Right lung (tissue), 2 donors: ENCODE measurements at regions not wholly inside any gene's neighbourhood (a gene's known extent, or its start where the extent isn't known, plus 50 kb on each side); places are given as distances from the start of the nearest gene placed in this dataset.
"Not testable (repeated sequence)": the region's sequence is repeated elsewhere in the genome, so short reads cannot be mapped to it uniquely, and the experiment has no call there.

Source experiments
- DNase-seq, 2 donors: peaks; one replicate each; pipeline ENCODE4 v3.0.0-alpha.2; 2013

DNA sequence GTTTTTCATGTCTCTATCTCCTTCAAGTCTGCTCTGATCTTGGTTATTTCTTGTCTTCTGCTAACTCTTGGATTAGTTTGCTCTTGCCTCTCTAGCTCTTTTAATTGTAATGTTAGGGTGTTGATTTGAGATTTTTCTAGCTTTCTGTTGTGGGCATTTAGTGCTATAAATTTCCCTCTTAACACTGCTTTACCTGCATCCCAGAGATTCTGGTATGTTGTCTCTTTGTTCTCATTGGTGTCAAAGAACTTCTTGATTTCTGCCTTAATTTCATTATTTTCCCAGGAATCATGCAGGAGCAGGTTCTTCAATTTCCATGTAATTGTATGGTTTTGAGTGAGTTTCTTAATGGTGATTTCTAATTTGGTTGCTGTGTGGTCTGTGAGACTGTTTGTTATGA, 128.5 kb upstream of the ZNF267 start:
- DNase-seq: not testable (repeated sequence)

DNA sequence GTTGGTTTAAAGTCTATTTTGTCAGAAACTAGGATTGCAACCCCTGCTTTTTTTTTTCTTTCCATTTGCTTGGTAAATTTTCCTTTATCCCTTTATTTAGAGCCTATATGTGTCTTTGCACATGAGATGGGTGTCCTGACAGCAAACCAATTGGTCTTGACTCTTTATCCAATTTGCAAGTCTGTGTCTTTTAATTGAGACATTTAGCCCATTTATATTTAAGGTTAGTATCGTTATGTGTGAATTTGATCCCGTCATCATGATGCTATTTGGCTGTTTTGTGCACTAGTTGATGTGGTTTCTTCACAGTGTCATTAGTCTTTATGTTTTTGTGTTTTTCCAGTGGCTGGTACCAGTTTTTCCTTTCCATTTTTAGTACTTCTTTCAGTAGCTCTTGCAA, 127.7 kb upstream of the ZNF267 start:
- DNase-seq: no peak

DNA sequence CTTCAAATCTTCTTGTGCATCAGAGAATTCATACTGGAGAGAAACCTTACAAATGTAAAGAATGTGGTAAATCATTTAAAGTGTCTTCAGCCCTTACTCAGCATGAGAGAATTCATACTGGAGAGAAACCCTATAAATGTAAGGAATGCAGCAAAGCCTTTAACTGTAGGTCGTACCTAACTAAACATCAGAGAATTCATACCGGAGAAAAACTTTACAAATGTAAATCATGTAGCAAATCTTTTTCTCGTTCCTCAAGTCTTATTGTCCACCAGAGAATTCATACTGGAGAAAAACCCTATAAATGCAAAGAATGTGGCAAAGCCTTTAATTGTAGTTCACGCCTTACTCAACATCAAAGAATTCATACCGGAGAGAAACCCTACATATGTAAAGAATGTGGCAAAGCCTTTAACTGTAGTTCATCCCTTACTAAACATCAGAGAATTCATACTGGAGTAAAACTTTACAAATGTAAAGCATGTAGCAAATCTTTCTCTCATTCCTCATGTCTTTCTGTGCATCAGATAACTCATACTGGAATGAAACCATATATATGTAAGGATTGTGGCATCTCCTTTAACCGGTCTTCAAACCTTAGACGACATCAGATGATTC, 118.5 kb upstream of the ZNF267 start:
- no peak for DNase-seq

DNA sequence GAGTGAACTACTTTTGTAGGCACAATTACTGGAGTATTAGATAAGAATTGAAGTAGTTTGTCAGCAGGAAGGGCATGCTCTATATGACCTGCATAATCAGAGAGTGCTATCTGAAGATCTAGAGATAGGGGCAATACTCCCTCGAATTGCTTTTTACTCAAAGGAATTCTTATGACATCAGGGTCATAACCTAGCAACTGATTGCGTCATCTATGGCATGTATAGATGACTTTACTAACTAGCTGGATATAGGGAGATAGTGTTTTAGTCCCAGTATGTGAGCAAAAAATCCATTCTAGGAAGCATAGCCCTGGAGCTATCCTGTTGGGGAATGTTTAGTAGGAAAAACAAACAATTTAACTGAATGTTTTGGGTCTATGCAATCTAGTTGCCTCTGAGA, 109.5 kb upstream of the ZNF267 start:
- no peak for DNase-seq

DNA sequence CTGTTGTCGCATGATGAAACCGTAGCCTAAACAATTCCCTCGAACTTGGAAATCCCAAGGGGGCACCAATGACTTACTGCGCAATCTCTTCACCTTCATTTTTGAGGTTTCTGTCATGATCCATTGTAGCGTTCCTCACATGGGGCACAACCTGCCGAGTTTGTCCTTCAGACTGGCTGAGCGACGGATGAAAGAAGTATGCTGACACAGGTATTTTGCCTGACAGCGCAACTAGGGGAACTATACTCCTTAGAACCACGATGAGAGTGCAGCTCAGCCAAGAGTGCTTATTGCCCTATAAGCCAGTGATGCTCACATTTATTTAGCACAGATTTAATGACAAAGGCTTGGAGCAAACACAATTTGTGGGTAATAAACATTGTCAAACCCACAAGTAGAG, 106.3 kb upstream of the ZNF267 start:
- DNase-seq: no peak

DNA sequence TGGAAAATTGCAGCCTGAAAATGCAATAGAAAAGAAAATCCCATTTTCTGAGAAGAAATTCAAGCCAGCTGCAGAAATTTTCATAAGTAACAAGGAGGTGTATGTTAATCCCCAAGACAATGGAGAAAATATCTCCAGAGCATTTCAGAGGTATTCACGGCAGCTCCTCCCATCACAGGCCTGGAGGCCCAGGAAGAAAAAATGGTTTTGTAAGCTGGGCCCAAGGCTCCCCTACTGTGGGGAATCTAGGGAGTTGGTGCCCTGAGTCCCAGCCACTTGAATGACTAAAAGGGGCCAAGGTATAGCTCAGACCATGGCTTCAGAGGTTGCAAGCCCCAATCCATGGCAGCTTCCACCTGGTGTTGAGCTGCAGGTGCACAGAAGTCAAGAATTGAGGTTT, 93.3 kb upstream of the ZNF267 start:
- no peak for DNase-seq

DNA sequence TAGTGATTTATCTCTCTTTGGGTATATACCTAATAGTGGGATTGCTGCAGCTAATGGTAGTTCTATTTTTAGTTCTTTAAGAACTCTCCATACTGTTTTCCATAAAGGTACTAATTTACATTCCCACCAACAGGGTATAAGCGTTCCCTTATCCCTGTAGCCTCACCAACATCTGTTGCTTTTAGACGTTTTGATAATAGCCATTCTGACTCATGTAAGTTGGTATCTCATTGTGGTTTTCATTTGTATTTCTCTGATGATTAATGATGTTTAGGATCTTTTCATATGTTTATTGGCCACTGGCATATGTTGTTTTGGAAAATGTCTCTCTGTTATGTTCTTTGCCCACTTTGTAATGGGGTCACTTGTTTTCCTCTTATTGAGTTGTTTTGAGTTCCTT, 88.5 kb upstream of the ZNF267 start:
- DNase-seq: no peak

DNA sequence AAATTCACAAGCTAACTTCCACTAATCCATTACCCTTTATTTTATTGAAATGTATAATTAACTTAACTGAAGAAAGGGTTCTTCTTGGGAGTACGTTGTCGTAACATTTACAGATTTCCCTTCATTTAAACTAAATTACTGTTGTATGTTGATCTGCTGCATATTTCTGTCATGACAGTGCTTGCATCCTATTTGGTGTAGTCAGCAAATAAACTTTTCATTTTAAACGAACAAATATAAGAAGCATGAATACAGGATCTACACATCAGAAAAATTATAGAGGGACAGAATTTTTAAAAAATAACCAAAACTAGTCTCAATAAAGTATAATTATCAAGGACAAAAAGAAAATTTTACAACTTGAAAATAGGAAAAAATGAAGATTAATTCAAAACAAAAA, 66.5 kb upstream of the ZNF267 start:
- DNase-seq: no peak

DNA sequence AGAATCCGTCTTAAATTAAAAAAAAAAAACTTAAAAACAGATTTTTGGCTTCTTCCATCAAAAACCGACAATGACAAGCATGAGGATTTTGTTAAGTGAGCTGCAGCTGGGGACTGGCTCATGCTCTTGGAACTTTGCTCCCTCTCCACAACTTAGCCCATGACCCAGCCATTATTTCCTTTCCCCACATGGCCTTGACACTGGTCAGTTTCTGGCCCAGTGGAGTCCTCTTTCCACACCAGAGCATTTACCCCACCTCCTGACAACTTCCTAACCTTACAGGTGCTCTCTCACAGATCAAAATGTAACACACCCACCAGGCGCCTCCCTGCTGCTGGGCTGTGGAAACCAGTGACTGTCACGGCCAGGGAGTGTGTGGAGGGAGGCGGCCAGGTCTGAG, 62.7 kb upstream of the ZNF267 start:
- no peak for DNase-seq

DNA sequence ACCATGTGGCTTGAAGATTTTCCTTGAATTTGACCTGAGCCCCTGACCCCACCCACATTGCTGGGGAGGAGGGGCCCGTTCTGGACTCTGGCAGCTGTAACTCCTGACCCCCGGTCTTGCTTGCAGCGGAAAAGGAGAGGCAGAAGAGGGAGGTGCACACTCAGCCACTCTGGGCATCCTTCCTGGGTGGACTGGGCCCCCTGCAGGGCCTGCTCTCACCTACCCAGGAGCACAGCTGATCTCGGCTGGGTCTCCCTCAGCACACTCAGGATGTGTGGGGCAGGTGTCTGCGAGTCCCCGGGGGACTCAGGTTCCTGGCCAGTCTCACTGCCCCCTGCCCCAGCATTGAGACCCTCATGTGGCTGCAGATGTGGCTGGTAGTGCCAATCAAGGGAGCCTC, 57.5 kb upstream of the ZNF267 start:
- not testable (repeated sequence) for DNase-seq

DNA sequence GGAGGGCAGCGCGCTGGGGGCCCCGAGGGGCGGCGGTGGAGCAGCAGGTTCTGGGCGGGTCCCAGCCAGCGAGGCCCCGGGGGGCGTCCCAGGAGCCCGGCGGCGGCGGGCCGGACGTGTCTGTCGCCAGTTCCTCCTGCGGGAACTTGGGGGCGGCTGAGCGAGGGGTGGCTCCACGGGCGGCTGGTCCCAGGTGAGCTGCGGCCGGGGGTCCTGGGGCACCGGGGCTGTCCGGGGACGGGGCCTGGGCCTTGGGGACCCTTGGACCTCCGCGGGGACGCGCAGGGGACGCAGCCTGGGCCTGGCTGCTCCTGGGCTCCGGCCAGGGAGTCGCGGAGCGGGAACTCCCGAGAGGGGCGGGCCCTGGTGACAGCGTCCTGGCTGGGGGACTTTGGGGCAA, 54.2 kb upstream of the ZNF267 start:
- DNase-seq: no peak

DNA sequence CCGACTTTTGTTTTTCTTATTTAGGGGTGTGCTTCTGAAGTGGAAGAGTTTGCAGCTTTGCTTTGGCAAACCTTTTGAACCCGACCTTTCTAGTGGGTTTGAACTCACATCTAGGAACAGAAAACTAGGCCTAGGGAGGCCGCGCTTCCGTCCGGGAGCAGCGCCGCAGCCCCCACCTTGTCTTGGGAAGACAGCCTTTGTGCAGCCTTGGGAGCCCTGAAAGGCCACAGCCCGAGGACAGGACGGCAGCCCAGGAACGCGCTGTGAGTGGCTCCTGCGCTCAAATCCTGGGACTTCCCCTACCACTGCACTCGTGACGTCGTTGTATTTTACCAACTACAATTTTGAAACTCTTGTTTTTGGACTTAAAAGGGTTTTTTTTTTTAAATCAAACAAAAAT, 53.7 kb upstream of the ZNF267 start:
- no peak for DNase-seq
